ENCODE measurements at regions not wholly inside any gene's neighbourhood (a gene's known extent, or its start where the extent isn't known, plus 50 kb on each side); places are given as distances from the start of the nearest gene placed in this dataset.

- intact Hi-C loops (cut with DNase I), result no loop called here
- H3K27ac ChIP-seq, result no peak overlapping the region
- no peak overlapping the region for H3K4me3 ChIP-seq
- no peaks in the 10 kb centered on the region for H3K36me3 ChIP-seq
- DNase-seq (no peak), ATAC-seq (no peak)
- H3K9me3 ChIP-seq, result peaks cover 0 to 10% of the 10 kb centered on the region in 2 donors
- no peak for TF ChIP-seq CTCF (IDR thresholded peaks at IDR 0.05)
- no peaks in the 10 kb centered on the region for H3K4me1 ChIP-seq
- H3K27me3 ChIP-seq, result no peaks in the 10 kb centered on the region
These were observed 244.7 kb upstream of the RHOBTB1 start for GRCh38 chr10:61188691-61189090.

- Histone ChIP-seq H3K36me3 (no peaks in the 10 kb centered on the region), H3K4me3 (no peak overlapping the region), H3K4me1 (no peaks in the 10 kb centered on the region), H3K27me3 (no peaks in the 10 kb centered on the region), H3K9me3 (peaks cover 0 to 5% of the 10 kb centered on the region in 2 donors), H3K27ac (no peak overlapping the region)
- ATAC-seq (no peak), DNase-seq (no peak)
- intact Hi-C loops (cut with DNase I), result no loop called here
- TF ChIP-seq CTCF (IDR thresholded peaks at IDR 0.05), result no peak
These were observed 244.1 kb upstream of the RHOBTB1 start for GRCh38 chr10:61188101-61188500.

GRCh38 chr10:61187601-61188000, 243.6 kb upstream of the RHOBTB1 start:
- no peak for TF ChIP-seq CTCF (IDR thresholded peaks at IDR 0.05)
- peaks cover 0 to 5% of the 10 kb centered on the region in 2 donors for H3K9me3 ChIP-seq
- ATAC-seq (no peak), DNase-seq (no peak)
- intact Hi-C loops (cut with DNase I), result no loop called here
- H3K27ac ChIP-seq, result no peak overlapping the region
- H3K4me1 ChIP-seq, result no peaks in the 10 kb centered on the region
- H3K4me3 ChIP-seq, result no peak overlapping the region
- H3K27me3 ChIP-seq, result no peaks in the 10 kb centered on the region
- H3K36me3 ChIP-seq, result no peaks in the 10 kb centered on the region

GRCh38 chr10:61186408-61186807, 242.4 kb upstream of the RHOBTB1 start:
- no peak for TF ChIP-seq CTCF (IDR thresholded peaks at IDR 0.05)
- no peaks in the 10 kb centered on the region for H3K36me3 ChIP-seq
- ATAC-seq (no peak), DNase-seq (no peak)
- intact Hi-C loops (cut with DNase I), result no loop called here
- H3K27ac ChIP-seq, result no peak overlapping the region
- H3K27me3 ChIP-seq, result no peaks in the 10 kb centered on the region
- no peak overlapping the region for H3K4me3 ChIP-seq
- H3K4me1 ChIP-seq, result no peaks in the 10 kb centered on the region
- H3K9me3 ChIP-seq, result no peaks in the 10 kb centered on the region

- no peaks in the 10 kb centered on the region for H3K36me3 ChIP-seq
- ATAC-seq, result no peak
- H3K9me3 ChIP-seq, result no peaks in the 10 kb centered on the region
- no peak overlapping the region for H3K27ac ChIP-seq
- no peaks in the 10 kb centered on the region for H3K27me3 ChIP-seq
- intact Hi-C loops (cut with DNase I), result no loop called here
- H3K4me1 ChIP-seq, result no peaks in the 10 kb centered on the region
- no peak for TF ChIP-seq CTCF (IDR thresholded peaks at IDR 0.05)
- no peak overlapping the region for H3K4me3 ChIP-seq
- no peak for DNase-seq
These were observed 240.4 kb upstream of the RHOBTB1 start for GRCh38 chr10:61184429-61184828.

Data from left lung (tissue), 4 donors.